GM12891 (cell line): ENCODE measurements at regions not wholly inside any gene's neighbourhood (a gene's known extent, or its start where the extent isn't known, plus 50 kb on each side); places are given as distances from the start of the nearest gene placed in this dataset.

Source experiments
- PAX5 ChIP-seq: IDR thresholded peaks from 2 replicates; pipeline ENCODE4 v1.6.1; 2011; ENCODE audit warnings: low read length, moderate library complexity, mild to moderate bottlenecking; ENCODE audit not compliant: insufficient read depth, severe bottlenecking
- POLR2A ChIP-seq: IDR thresholded peaks from 2 replicates; pipeline ENCODE4 v1.6.1; 2011; ENCODE audit warnings: low read depth, low read length, control low read depth
- POLR2AphosphoS5 ChIP-seq: IDR thresholded peaks from 2 replicates; pipeline ENCODE4 v1.6.1; 2011; ENCODE audit warnings: low read depth, low read length, control low read depth
- TAF1 ChIP-seq: IDR thresholded peaks from 2 replicates; pipeline ENCODE4 v1.6.1; 2011; ENCODE audit warnings: low read depth, low read length, control low read depth

- TF ChIP-seq POLR2AphosphoS5, result no peak
- TF ChIP-seq POLR2A, result no peak
- no peak for TF ChIP-seq PAX5
- TF ChIP-seq TAF1, result no peak
Observed at GRCh38 chr2:34815052-34815741, 1216.1 kb upstream of the FAM98A start.
